Tibial artery (tissue), 4 donors: ENCODE measurements at regions not wholly inside any gene's neighbourhood (a gene's known extent, or its start where the extent isn't known, plus 50 kb on each side); places are given as distances from the start of the nearest gene placed in this dataset.

Experiments
- DNase-seq, 2 donors: peaks; one replicate each; pipeline ENCODE4 v3.0.0-alpha.2; 2019
- H3K27ac ChIP-seq, 2 donors: fragments of 200-600 bp; sonication (generic) in 1 of 2; 1 replicate in 1 of 2; 2 replicates in 1 of 2; pipeline ENCODE4 v1.5.1; 2018 to 2019; ENCODE audit warnings: mild to moderate bottlenecking in 1 of 2
- H3K27me3 ChIP-seq, 2 donors: fragments of 200-600 bp; sonication (generic) in 1 of 2; one replicate each; pipeline versions ENCODE4 v1.5.1 to v1.6.0; 2016 to 2019
- H3K36me3 ChIP-seq, 3 donors: fragments of 200-600 bp; sonication (generic) in 2 of 3; one replicate each; pipeline ENCODE4 v1.5.1; 2016 to 2019; ENCODE audit warnings: mild to moderate bottlenecking in 2 of 3
- H3K4me1 ChIP-seq, 4 donors: fragments of 200-600 bp; sonication (generic) in 2 of 4; 1 replicate in 3 of 4; 2 replicates in 1 of 4; pipeline ENCODE4 v1.5.1; 2016 to 2019
- H3K4me3 ChIP-seq, 2 donors: fragments of 200-600 bp; sonication (generic) in 1 of 2; 1 replicate in 1 of 2; 2 replicates in 1 of 2; pipeline ENCODE4 v1.5.1; 2018 to 2019; ENCODE audit warnings: mild to moderate bottlenecking in 2 of 2
- H3K9me3 ChIP-seq, 3 donors: fragments of 200-600 bp; sonication (generic) in 1 of 3; one replicate each; pipeline ENCODE4 v1.5.1; 2016 to 2019
- intact Hi-C: fragments of 100-400 bp; cut with DNase I; formaldehyde crosslinking; loops from one replicate; pipeline ENCODE4 v1.15.0; 2023; ENCODE audit warnings: low total_unique reads
- TF ChIP-seq, protein P1 (sequence below), 2 experiments: fragments of 200-600 bp in 1 of 2; fragments of 450-650 bp in 1 of 2; IDR thresholded peaks; one replicate each; pipeline ENCODE4 v1.5.1; 2017 to 2019; ENCODE audit warnings: antibody characterized with exemption in 2 of 2, mild to moderate bottlenecking in 1 of 2, moderate library complexity in 1 of 2

DNA sequence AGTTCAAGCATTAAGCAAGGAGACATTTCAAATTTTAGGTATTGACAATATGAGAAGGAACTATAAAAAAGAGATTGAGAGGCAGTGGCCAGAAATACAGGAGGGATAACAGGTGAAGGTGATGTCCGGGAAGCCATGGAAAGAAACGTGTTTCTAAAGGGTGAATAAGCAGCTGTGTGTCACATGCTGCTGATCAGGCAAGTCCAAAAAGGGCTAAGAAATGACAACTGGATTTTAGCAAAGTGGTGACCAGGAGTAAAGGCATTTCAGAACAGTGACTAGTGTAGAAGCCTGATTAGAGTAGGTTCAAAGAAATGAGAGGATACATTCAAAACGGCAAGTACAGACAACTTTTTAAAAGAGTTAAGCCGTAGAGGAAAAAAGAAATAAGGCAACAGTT, 204.3 kb upstream of the DIO2 start:
- Histone ChIP-seq H3K36me3 (no peaks in the 10 kb centered on the region), H3K27ac (no peak overlapping the region), H3K4me3 (no peak overlapping the region), H3K9me3 (no peaks in the 10 kb centered on the region), H3K4me1 (no peaks in the 10 kb centered on the region), H3K27me3 (no peaks in the 10 kb centered on the region)
- intact Hi-C loops = no loop called here
- TF ChIP-seq, protein P1, sequence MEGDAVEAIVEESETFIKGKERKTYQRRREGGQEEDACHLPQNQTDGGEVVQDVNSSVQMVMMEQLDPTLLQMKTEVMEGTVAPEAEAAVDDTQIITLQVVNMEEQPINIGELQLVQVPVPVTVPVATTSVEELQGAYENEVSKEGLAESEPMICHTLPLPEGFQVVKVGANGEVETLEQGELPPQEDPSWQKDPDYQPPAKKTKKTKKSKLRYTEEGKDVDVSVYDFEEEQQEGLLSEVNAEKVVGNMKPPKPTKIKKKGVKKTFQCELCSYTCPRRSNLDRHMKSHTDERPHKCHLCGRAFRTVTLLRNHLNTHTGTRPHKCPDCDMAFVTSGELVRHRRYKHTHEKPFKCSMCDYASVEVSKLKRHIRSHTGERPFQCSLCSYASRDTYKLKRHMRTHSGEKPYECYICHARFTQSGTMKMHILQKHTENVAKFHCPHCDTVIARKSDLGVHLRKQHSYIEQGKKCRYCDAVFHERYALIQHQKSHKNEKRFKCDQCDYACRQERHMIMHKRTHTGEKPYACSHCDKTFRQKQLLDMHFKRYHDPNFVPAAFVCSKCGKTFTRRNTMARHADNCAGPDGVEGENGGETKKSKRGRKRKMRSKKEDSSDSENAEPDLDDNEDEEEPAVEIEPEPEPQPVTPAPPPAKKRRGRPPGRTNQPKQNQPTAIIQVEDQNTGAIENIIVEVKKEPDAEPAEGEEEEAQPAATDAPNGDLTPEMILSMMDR (IDR thresholded peaks at IDR 0.05) = no peak
- no peak for DNase-seq

DNA sequence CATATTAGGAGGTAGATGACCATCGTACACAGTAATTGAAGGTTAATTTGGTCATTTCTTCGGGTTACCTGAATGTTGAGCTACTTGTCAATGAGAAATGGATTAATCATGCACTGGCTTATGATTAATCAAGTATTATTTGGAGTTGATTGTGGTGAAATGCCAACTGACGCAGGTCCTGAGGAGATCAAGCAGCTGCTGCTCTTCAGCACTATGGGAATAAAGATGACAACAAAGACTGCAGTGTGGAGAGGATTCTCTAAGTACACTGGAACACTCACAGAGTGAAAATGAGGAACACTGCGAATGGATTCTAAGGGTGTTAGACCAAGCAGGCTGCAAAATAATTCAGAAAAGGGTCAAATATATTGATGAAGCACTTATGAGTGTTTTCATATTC, 202.8 kb upstream of the DIO2 start:
- H3K27me3 ChIP-seq = no peaks in the 10 kb centered on the region
- no peaks in the 10 kb centered on the region for H3K4me1 ChIP-seq
- H3K9me3 ChIP-seq = no peaks in the 10 kb centered on the region
- no peak overlapping the region for H3K27ac ChIP-seq
- DNase-seq = no peak
- TF ChIP-seq, protein P1 (IDR thresholded peaks at IDR 0.05) = no peak
- no peak overlapping the region for H3K4me3 ChIP-seq
- intact Hi-C loops = no loop called here
- no peaks in the 10 kb centered on the region for H3K36me3 ChIP-seq

DNA sequence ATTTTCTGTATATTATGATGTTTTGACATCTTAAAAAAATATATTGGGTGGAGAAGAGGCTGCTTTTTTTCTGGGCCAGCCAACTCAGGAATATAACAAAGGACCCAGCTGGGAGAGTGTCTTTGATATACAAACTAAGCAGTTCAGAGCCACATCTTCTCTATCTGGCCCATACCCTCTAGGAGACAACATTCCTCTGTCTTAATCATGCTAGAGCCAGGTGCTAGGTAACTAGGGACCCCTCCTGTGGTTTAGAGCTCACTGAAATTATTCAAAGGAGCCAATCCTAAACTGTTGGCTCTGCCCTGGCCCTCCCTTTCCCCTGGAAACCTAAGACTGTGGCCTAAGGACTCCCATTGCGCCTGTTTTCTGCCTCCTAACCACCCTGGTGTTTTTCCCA, 193.1 kb upstream of the DIO2 start:
- Histone ChIP-seq H3K36me3 (no peaks in the 10 kb centered on the region), H3K9me3 (peaks cover 0 to 2% (median 0%) of the 10 kb centered on the region in 3 donors), H3K27me3 (no peaks in the 10 kb centered on the region), H3K27ac (no peak overlapping the region), H3K4me1 (no peaks in the 10 kb centered on the region), H3K4me3 (no peak overlapping the region)
- DNase-seq = no peak
- intact Hi-C loops = no loop called here
- TF ChIP-seq, protein P1 (IDR thresholded peaks at IDR 0.05) = no peak

DNA sequence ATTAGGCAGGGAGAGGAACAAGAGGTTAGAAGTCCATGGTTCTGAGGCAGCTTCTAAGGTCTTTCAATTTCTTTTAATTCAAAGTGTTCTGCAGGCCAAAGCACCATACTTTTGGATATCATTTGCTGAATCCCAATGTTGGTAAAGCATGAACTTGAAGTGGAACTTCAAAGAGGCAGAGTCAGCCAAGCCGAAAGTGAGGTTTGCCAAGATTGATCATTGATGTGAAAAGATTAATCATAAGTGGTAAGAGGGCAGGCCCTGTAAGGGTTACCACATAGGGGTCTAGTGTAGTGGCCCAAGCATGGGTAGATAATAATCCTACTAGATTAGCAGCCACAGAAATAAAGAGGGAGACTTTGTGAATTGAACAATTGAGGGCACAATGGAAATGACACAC, 191.7 kb upstream of the DIO2 start:
- H3K9me3 ChIP-seq = peaks cover 0 to 16% (median 0%) of the 10 kb centered on the region in 3 donors
- intact Hi-C loops = no loop called here
- H3K4me3 ChIP-seq = no peak overlapping the region
- H3K4me1 ChIP-seq = no peaks in the 10 kb centered on the region
- no peaks in the 10 kb centered on the region for H3K27me3 ChIP-seq
- TF ChIP-seq, protein P1 (IDR thresholded peaks at IDR 0.05) = no peak
- DNase-seq = no peak
- H3K36me3 ChIP-seq = no peaks in the 10 kb centered on the region
- H3K27ac ChIP-seq = no peak overlapping the region

DNA sequence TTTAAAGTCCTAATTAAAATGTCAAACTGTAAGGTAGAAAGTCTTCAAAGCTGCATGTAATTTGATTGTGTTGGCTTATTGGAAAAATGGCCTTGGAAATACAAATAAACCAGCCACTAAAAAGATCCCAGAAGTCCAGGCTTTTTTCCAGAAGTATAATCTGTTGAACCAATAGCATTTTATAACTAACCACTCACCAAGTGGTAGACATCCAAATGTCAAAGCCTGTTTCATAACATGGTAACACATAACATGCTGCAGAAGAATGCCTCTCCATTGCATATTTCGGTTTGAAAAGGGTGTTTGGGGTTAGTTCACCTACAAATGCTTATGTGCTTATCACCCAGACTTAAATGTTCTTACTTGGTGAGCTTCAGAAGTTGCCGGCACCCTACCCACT, 183.7 kb upstream of the DIO2 start:
- TF ChIP-seq, protein P1 (IDR thresholded peaks at IDR 0.05) = no peak
- intact Hi-C loops = no loop called here
- no peaks in the 10 kb centered on the region for H3K36me3 ChIP-seq

DNA sequence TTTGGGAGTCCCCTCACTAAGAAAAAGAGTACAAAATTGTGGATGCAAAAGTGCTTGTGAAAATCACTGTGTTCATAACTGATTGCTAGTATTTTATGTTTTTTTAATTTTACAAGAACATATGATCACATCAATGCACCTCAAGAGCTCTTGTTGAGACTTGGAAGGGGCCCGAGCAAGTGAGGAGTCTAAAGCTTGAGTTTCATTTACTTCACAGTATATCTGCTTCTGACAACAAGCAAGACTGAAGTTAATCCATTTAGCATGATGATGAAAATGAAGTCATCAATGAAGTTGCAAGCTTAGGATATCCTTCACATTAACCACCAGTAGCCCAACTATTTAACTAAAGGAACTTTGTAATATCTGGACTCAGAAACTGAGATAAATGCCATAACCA, 182.5 kb upstream of the DIO2 start:
- Histone ChIP-seq H3K27ac (no peak overlapping the region), H3K9me3 (peaks cover 0 to 8% (median 0%) of the 10 kb centered on the region in 3 donors), H3K4me1 (no peaks in the 10 kb centered on the region), H3K4me3 (no peak overlapping the region), H3K27me3 (no peaks in the 10 kb centered on the region), H3K36me3 (no peaks in the 10 kb centered on the region)
- TF ChIP-seq, protein P1 (IDR thresholded peaks at IDR 0.05) = no peak
- intact Hi-C loops = no loop called here
- DNase-seq = no peak

More for the DNA sequence above, 183.7 kb upstream of the DIO2 start:
- H3K4me3 ChIP-seq = no peak overlapping the region
- peaks cover 0 to 17% (median 0%) of the 10 kb centered on the region in 3 donors for H3K9me3 ChIP-seq
- H3K4me1 ChIP-seq = no peaks in the 10 kb centered on the region
- H3K27ac ChIP-seq = no peak overlapping the region
- H3K27me3 ChIP-seq = no peaks in the 10 kb centered on the region
- no peak for DNase-seq
